Tibial nerve (tissue), 4 donors: ENCODE measurements at regions not wholly inside any gene's neighbourhood (a gene's known extent, or its start where the extent isn't known, plus 50 kb on each side); places are given as distances from the start of the nearest gene placed in this dataset.

Source experiments
- DNase-seq, 2 donors: peaks; one replicate each; pipeline ENCODE4 v3.0.0-alpha.2; 2019; ENCODE audit warnings: low spot score in 2 of 2
- H3K27ac ChIP-seq, 4 donors: fragments of 200-600 bp; sonication (generic) in 3 of 4; one replicate each; pipeline ENCODE4 v1.5.1; 2017 to 2019; ENCODE audit warnings: mild to moderate bottlenecking in 1 of 4
- H3K27me3 ChIP-seq, 2 donors: fragments of 200-600 bp; sonication (generic) in 1 of 2; one replicate each; pipeline versions ENCODE4 v1.5.1 to v1.6.0; 2017 to 2019
- H3K36me3 ChIP-seq, 3 donors: fragments of 200-600 bp; sonication (generic); one replicate each; pipeline ENCODE4 v1.5.1; 2018 to 2019
- H3K4me1 ChIP-seq, 4 donors: fragments of 200-600 bp; sonication (generic) in 3 of 4; one replicate each; pipeline ENCODE4 v1.5.1; 2017 to 2019
- H3K4me3 ChIP-seq, 4 donors: fragments of 200-600 bp; sonication (generic) in 3 of 4; one replicate each; pipeline ENCODE4 v1.5.1; 2017 to 2019; ENCODE audit warnings: mild to moderate bottlenecking in 1 of 4, moderate library complexity in 1 of 4
- H3K9me3 ChIP-seq, 4 donors: fragments of 200-600 bp; sonication (generic) in 3 of 4; one replicate each; pipeline ENCODE4 v1.5.1; 2017 to 2019
- CTCF ChIP-seq, 5 experiments: fragments of 200-600 bp in 3 of 5; fragments of 450-650 bp in 2 of 5; sonication (generic) in 3 of 5; IDR thresholded peaks; one replicate each; pipeline ENCODE4 v1.5.1; 2016 to 2019; ENCODE audit warnings: antibody characterized with exemption in 5 of 5, mild to moderate bottlenecking in 3 of 5, moderate library complexity in 2 of 5
- EP300 ChIP-seq, 2 donors: sonication (generic); formaldehyde crosslinking; IDR thresholded peaks; one replicate each; pipeline ENCODE4 v1.6.1; 2017; ENCODE audit warnings: antibody characterized with exemption in 2 of 2, mild to moderate bottlenecking in 1 of 2
- POLR2A ChIP-seq, 2 donors: fragments of 450-650 bp; IDR thresholded peaks; one replicate each; pipeline ENCODE4 v1.6.1; 2017; ENCODE audit warnings: antibody characterized with exemption in 2 of 2, mild to moderate bottlenecking in 2 of 2, moderate library complexity in 2 of 2
- WGBS, 2 donors: methylation state at CpG; one replicate each; pipeline ENCODE4 v1.1.5; 2018; 5-methylcytosine and 5-hydroxymethylcytosine counted together

- Histone ChIP-seq H3K4me3 (no peak overlapping the region), H3K27ac (no peak overlapping the region), H3K9me3 (peaks cover 0 to 14% (median 2%) of the 10 kb centered on the region in 4 donors), H3K36me3 (no peaks in the 10 kb centered on the region), H3K27me3 (no peaks in the 10 kb centered on the region), H3K4me1 (no peaks in the 10 kb centered on the region)
- TF ChIP-seq POLR2A (IDR thresholded peaks at IDR 0.05) (no peak), CTCF (IDR thresholded peaks at IDR 0.05) (no peak), EP300 (IDR thresholded peaks at IDR 0.05) (no peak)
- no peak for DNase-seq
- 97 to 100% methylated on average over 1 of the region's 1 CpG for WGBS, 2 donors
Observed at GRCh38 chr2:144026753-144027152, 493.2 kb downstream of the ZEB2 start.

DNA sequence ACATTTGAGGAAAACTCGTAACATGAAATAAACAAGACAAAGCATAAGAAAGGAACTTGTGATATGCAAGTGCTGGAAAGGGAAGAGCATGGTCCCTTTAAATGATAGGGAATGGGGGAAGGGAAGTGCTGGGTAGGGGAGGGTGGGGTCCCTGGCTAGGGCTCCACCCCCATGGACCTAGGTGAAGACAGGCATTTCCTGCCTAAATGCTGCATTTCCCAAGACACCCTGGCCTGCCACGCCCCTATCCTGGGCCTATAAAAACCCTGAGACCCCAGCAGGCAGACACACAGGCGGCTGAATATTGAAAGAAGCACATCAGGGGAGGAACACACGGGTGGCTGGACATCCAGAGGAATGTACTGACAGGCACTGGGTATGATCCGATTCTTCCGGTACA lies 499.9 kb downstream of the ZEB2 start:
- Histone ChIP-seq H3K9me3 (peaks cover 0 to 17% (median 4%) of the 10 kb centered on the region in 4 donors), H3K4me1 (no peaks in the 10 kb centered on the region), H3K4me3 (no peak overlapping the region), H3K27me3 (no peaks in the 10 kb centered on the region), H3K36me3 (no peaks in the 10 kb centered on the region), H3K27ac (no peak overlapping the region)
- TF ChIP-seq EP300 (IDR thresholded peaks at IDR 0.05), result no peak
- TF ChIP-seq POLR2A (IDR thresholded peaks at IDR 0.05), result no peak
- TF ChIP-seq CTCF (IDR thresholded peaks at IDR 0.05), result no peak
- WGBS, 2 donors, result 91 to 93% methylated on average over 6 of the region's 6 CpGs
- no peak for DNase-seq

GRCh38 chr2:144015655-144016245 lies 504.2 kb downstream of the ZEB2 start:
- H3K9me3 ChIP-seq, result no peaks in the 10 kb centered on the region
- no peak overlapping the region for H3K27ac ChIP-seq
- DNase-seq, result no peak
- H3K4me3 ChIP-seq, result no peak overlapping the region
- no peak for TF ChIP-seq POLR2A (IDR thresholded peaks at IDR 0.05)
- no peak for TF ChIP-seq CTCF (IDR thresholded peaks at IDR 0.05)
- no peak for TF ChIP-seq EP300 (IDR thresholded peaks at IDR 0.05)
- no peaks in the 10 kb centered on the region for H3K27me3 ChIP-seq
- peaks cover 0 to 4% (median 0%) of the 10 kb centered on the region in 4 donors for H3K4me1 ChIP-seq
- no peaks in the 10 kb centered on the region for H3K36me3 ChIP-seq
- WGBS, 2 donors, result 75 to 81% methylated on average over 6 of the region's 6 CpGs

- WGBS, 2 donors, result 46 to 53% methylated on average over 3 of the region's 3 CpGs
- DNase-seq, result no peak
- H3K4me1 ChIP-seq, result peaks cover 0 to 4% (median 0%) of the 10 kb centered on the region in 4 donors
- H3K9me3 ChIP-seq, result no peaks in the 10 kb centered on the region
- H3K27ac ChIP-seq, result no peak overlapping the region
- no peaks in the 10 kb centered on the region for H3K36me3 ChIP-seq
- TF ChIP-seq CTCF (IDR thresholded peaks at IDR 0.05), result no peak
- no peak overlapping the region for H3K4me3 ChIP-seq
- no peaks in the 10 kb centered on the region for H3K27me3 ChIP-seq
Observed at GRCh38 chr2:144015036-144015435, 504.9 kb downstream of the ZEB2 start.

GRCh38 chr2:144014103-144014502 lies 505.8 kb downstream of the ZEB2 start:
- 90 to 91% methylated on average over 5 of the region's 5 CpGs for WGBS, 2 donors
- no peak for DNase-seq
- peaks cover 0 to 4% (median 0%) of the 10 kb centered on the region in 4 donors for H3K4me1 ChIP-seq
- no peaks in the 10 kb centered on the region for H3K9me3 ChIP-seq
- H3K27me3 ChIP-seq, result no peaks in the 10 kb centered on the region
- H3K4me3 ChIP-seq, result no peak overlapping the region
- no peaks in the 10 kb centered on the region for H3K36me3 ChIP-seq
- H3K27ac ChIP-seq, result no peak overlapping the region
- TF ChIP-seq EP300 (IDR thresholded peaks at IDR 0.05) (no peak), POLR2A (IDR thresholded peaks at IDR 0.05) (no peak), CTCF (IDR thresholded peaks at IDR 0.05) (no peak)
